ENCODE measurements at regions not wholly inside any gene's neighbourhood (a gene's known extent, or its start where the extent isn't known, plus 50 kb on each side); places are given as distances from the start of the nearest gene placed in this dataset.
"Not testable (repeated sequence)": the region's sequence is repeated elsewhere in the genome, so short reads cannot be mapped to it uniquely, and the experiment has no call there.

DNA sequence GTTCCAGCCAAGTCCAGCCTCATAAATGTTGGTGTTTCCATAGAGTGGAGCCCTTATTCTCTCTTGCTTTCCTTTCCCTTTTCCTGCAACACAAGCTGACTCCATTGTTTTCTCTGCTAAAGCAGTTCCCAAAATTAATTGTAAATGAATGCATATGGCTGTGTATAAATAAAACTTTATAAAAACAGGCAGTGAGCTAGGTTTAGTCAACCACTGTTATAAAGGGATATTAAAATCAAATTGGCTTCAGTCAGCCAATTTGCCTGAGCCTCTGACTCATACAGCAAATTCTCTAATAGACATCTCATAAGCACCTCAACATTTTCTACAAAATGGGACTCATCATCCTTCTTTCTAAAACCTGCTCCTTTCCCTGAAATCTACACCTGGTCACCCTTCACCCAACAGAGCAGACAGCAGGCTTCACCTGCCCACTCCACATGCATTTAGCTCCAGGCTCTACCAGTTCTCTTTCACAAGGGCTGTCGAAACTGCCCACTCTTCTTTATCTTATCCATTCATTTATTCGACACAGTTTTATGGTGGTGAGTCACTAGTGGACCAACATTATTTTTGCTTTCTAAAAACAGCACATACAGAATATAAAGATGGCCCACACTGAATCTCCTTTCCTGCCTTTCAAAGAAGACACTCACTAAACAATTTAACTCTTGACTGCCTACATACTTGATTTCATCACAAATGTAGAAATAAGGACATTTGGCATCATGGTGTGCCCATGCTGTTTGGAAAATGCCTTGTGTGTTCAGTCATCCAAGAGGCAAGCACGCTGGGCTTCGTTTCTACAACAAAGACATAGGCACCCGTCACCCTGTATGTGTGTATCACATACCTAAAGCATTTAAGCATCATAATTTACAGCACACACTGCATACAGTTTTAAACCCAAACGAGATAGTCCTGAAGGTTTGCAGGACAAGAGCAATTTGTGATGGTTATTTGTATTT is 74.6 kb upstream of the C7orf33 start:
- in situ Hi-C loops (cut with MboI; ENCODE audit: low pct_unique_long_range_greater_than_20kb in 2 of 9, low sequenced_read_pairs in 9 of 9, unreplicated experiment in 9 of 9) = loop anchor here in 3 of 9 experiments (25.0 kb wide), 2 partner anchors 446 to 471 kb away; no protein-coding TSS in a partner anchor
- Histone ChIP-seq H3K4me1 (replicated peaks in 1 of 2) (no peaks in the 10 kb centered on the region), H3K4me3 (no peak overlapping the region), H3K27ac (no peak overlapping the region)
- peak in 2 of 8 experiments; percentile 22 to 23 for ATAC-seq (replicated peaks in 6 of 8)
- 17 to 91% (median 66%) methylated on average over 1 to 6 of the region's 6 CpGs for WGBS, 10 experiments

- not testable (repeated sequence) for H3K4me1 ChIP-seq (replicated peaks in 1 of 2); H3K4me3 ChIP-seq; ATAC-seq (replicated peaks in 6 of 8); H3K27ac ChIP-seq
- WGBS, 10 experiments = 25 to 100% (median 83%) methylated on average over 1 to 4 of the region's 4 CpGs; no CpG with 5 or more reads in 2 of the 10 experiments
- in situ Hi-C loops (cut with MboI; ENCODE audit: low pct_unique_long_range_greater_than_20kb in 2 of 9, low sequenced_read_pairs in 9 of 9, unreplicated experiment in 9 of 9) = loop anchor here in 3 of 9 experiments (25.0 kb wide), 2 partner anchors 443 to 468 kb away; no protein-coding TSS in a partner anchor
These were observed 71.2 kb upstream of the C7orf33 start for GRCh38 chr7:148519386-148519785.

GRCh38 chr7:148521271-148521670 is 69.3 kb upstream of the C7orf33 start:
- 40 to 86% (median 83%) methylated on average over 1 to 7 of the region's 7 CpGs; no CpG with 5 or more reads in 3 of the 10 experiments for WGBS, 10 experiments
- ATAC-seq (replicated peaks in 6 of 8) = no peak
- Histone ChIP-seq H3K4me3 (no peak overlapping the region), H3K4me1 (replicated peaks in 1 of 2) (no peaks in the 10 kb centered on the region), H3K27ac (no peak overlapping the region)
- in situ Hi-C loops (cut with MboI; ENCODE audit: low pct_unique_long_range_greater_than_20kb in 2 of 9, low sequenced_read_pairs in 9 of 9, unreplicated experiment in 9 of 9) = loop anchor here in 3 of 9 experiments (25.0 kb wide), 2 partner anchors 441 to 466 kb away; no protein-coding TSS in a partner anchor

DNA sequence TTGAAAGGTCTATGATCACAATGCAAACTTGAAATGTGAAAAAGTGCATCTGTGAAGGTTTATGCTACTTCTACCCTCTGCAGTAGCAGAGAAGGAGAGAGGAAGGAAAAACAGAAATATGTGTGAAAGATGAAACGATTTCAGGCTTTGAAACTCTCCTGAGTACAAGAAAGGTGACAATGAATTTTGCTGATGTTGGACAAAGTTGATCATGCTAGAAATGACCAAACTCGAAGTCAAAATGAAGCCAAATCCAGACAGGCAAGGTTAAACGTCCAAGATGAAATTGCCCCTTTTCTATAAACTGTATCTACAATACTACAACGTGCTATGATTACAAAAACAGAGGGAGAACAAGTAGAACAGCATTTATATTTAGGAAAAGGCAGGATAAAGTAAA is 67.0 kb upstream of the C7orf33 start:
- Histone ChIP-seq H3K27ac (no peak overlapping the region), H3K4me3 (no peak overlapping the region), H3K4me1 (replicated peaks in 1 of 2) (no peaks in the 10 kb centered on the region)
- WGBS, 10 experiments = 0 to 80% (median 53%) methylated on average over 2 to 4 of the region's 4 CpGs
- in situ Hi-C loops (cut with MboI; ENCODE audit: low pct_unique_long_range_greater_than_20kb in 2 of 9, low sequenced_read_pairs in 9 of 9, unreplicated experiment in 9 of 9) = loop anchor here in 3 of 9 experiments (25.0 kb wide), 2 partner anchors 439 to 464 kb away; no protein-coding TSS in a partner anchor
- ATAC-seq (replicated peaks in 6 of 8) = no peak

GRCh38 chr7:148524479-148525224 is 65.9 kb upstream of the C7orf33 start:
- Histone ChIP-seq H3K27ac (no peak overlapping the region), H3K4me3 (no peak overlapping the region), H3K4me1 (replicated peaks in 1 of 2) (no peaks in the 10 kb centered on the region)
- WGBS, 10 experiments = 12 to 97% (median 69%) methylated on average over 2 to 7 of the region's 7 CpGs
- in situ Hi-C loops (cut with MboI; ENCODE audit: low pct_unique_long_range_greater_than_20kb in 2 of 9, low sequenced_read_pairs in 9 of 9, unreplicated experiment in 9 of 9) = loop anchor here in 3 of 9 experiments (25.0 kb wide), 2 partner anchors 438 to 463 kb away; no protein-coding TSS in a partner anchor
- ATAC-seq (replicated peaks in 6 of 8) = no peak

DNA sequence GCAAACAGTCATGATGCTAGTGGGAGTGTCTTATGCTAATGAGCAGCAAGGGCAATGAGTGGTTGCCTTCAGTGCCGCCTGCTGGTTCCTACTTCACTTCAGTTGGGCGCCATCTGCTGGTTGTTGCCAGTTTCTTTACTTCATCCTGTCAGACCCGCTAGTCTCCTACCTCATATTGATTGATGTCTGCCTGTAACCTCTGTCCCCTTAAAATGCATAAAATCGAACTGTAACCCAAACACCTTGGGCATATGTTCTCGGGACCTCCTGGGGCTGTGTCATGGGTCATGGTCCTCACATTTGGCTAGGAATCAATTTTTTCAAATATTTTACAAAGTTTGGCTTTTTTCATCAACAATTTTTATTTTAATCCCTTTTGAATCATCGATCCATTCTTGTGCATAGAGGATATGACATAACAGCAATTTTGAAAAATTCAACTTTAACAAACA is 62.8 kb upstream of the C7orf33 start:
- Histone ChIP-seq H3K4me1 (replicated peaks in 1 of 2) (no peaks in the 10 kb centered on the region), H3K27ac (no peak overlapping the region), H3K4me3 (no peak overlapping the region)
- WGBS, 10 experiments = 22 to 96% (median 69%) methylated on average over 3 to 6 of the region's 6 CpGs; no CpG with 5 or more reads in 1 of the 10 experiments
- ATAC-seq (replicated peaks in 6 of 8) = peak in 3 of 8 experiments; percentile 71 to 97 (median 94)
- in situ Hi-C loops (cut with MboI; ENCODE audit: low pct_unique_long_range_greater_than_20kb in 2 of 9, low sequenced_read_pairs in 9 of 9, unreplicated experiment in 9 of 9) = no loop called here

- peak in 2 of 8 experiments; percentile 22 to 43 for ATAC-seq (replicated peaks in 6 of 8)
These were observed 55.3 kb upstream of the C7orf33 start for GRCh38 chr7:148535217-148535616.

DNA sequence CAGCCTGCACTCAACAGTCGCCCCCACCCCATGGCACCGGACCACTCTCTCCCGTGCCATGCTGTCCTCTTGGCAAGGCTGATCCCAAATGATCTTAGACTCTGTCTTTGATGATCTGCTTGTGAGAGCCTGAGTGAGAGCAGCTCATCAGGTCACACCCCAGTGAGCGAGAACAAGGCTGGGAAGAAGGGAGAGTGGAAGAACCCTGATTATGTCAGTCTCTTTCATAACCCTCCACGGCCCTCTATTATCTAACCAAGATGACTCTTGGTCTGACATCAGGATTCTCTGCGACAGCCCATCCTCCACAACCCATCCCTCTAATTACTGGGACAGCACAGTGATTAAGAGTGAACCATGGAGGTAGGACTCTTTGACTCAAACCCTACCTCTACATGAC is 53.1 kb upstream of the C7orf33 start:
- no peaks in the 10 kb centered on the region for H3K4me1 ChIP-seq (replicated peaks in 1 of 2)
- ATAC-seq (replicated peaks in 6 of 8) = peak in 5 of 8 experiments; percentile 52 to 69 (median 60)
- H3K27ac ChIP-seq = no peak overlapping the region
- in situ Hi-C loops (cut with MboI; ENCODE audit: low pct_unique_long_range_greater_than_20kb in 2 of 9, low sequenced_read_pairs in 9 of 9, unreplicated experiment in 9 of 9) = no loop called here
- 58 to 87% (median 63%) methylated on average over 1 to 4 of the region's 6 CpGs; no CpG with 5 or more reads in 6 of the 10 experiments for WGBS, 10 experiments
- H3K4me3 ChIP-seq = no peak overlapping the region

More at GRCh38 chr7:148535217-148535616, 55.3 kb upstream of the C7orf33 start:
- H3K4me1 ChIP-seq (replicated peaks in 1 of 2) = no peaks in the 10 kb centered on the region
- 0 to 95% (median 75%) methylated on average over 2 to 8 of the region's 9 CpGs for whole genome bisulfite sequencing, 10 experiments
- no peak overlapping the region for H3K4me3 ChIP-seq
- H3K27ac ChIP-seq = no peak overlapping the region
- in situ Hi-C loops (cut with MboI; ENCODE audit: low pct_unique_long_range_greater_than_20kb in 2 of 9, low sequenced_read_pairs in 9 of 9, unreplicated experiment in 9 of 9) = no loop called here

DNA sequence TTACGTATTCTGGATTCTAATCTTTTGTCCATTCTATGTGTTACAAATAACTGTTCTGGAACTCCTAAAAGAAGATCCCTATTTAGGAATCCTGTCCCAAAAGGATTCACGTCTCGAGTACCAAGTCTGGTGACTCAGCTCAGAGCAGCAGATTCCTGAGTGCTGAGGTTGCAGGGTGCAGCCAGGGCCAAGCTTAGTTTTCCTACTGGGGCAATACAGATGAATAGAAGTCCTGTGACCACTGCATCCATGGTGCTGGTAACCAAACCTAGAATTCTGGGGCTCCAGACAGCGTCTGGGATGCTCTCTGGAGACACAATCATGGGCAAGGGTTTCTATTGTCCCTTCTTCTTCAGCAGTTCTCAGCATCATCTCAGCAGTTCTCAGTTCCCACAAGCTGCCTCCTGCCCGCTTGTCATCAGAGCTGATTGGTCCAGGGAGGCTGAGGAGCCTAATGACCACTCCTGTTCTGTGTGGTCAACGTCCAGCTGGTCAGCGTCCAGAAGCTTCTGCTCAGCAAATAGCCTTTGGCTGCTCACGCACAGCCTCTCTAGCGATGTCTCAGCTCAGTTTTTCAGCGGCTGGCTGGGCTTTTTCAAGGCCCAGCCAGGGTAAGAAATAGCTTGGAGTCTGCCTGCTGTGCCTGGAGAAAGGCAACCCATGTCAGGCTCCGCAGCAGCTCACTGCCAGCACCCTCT is 50.4 kb upstream of the C7orf33 start:
- WGBS, 10 experiments = 0 to 96% (median 77%) methylated on average over 1 to 11 of the region's 11 CpGs
- H3K27ac ChIP-seq = no peak overlapping the region
- in situ Hi-C loops (cut with MboI; ENCODE audit: low pct_unique_long_range_greater_than_20kb in 2 of 9, low sequenced_read_pairs in 9 of 9, unreplicated experiment in 9 of 9) = no loop called here
- no peak overlapping the region for H3K4me3 ChIP-seq
- no peaks in the 10 kb centered on the region for H3K4me1 ChIP-seq (replicated peaks in 1 of 2)
- ATAC-seq (replicated peaks in 6 of 8) = peak in 2 of 8 experiments; percentile 66 to 75

Data from motor neuron (in vitro differentiated cells).